ENCODE measurements at regions not wholly inside any gene's neighbourhood (a gene's known extent, or its start where the extent isn't known, plus 50 kb on each side); places are given as distances from the start of the nearest gene placed in this dataset.

GRCh38 chr13:86188170-86188569 lies 389.0 kb upstream of the SLITRK6 start:
- no peak overlapping the region for H3K9ac ChIP-seq (ENCODE audit: insufficient read depth, low read depth, low read length)
- H2AFZ ChIP-seq (ENCODE audit: low read length): no peak overlapping the region
- no peak overlapping the region for H3K4me3 ChIP-seq (replicated peaks in 1 of 3; ENCODE audit: insufficient read depth in 1 of 3, low read depth in 2 of 3, low read length in 3 of 3)
- FAIRE-seq (no peak), ATAC-seq (no peak), DNase-seq (ENCODE audit: low spot score) (no peak)
- no TSS peak for BruUV-seq (replicated peaks)
- H3K79me2 ChIP-seq (ENCODE audit: insufficient read depth, low read length): no peaks in the 10 kb centered on the region
- intact Hi-C loops (cut with micrococcal nuclease; ENCODE audit: unreplicated experiment) (no loop called here), in situ Hi-C loops (cut with HindIII; ENCODE audit: extremely low pct_ligation_motif_present, low pct_unique_long_range_greater_than_20kb) (no loop called here)
- H3K27me3 ChIP-seq (ENCODE audit: control insufficient read depth in 1 of 2, insufficient read depth in 2 of 2, low read length in 2 of 2): no peaks in the 10 kb centered on the region
- no peaks in the 10 kb centered on the region for H3K36me3 ChIP-seq (replicated peaks in 1 of 2; ENCODE audit: control insufficient read depth in 1 of 2, insufficient read depth in 2 of 2, low read length in 2 of 2)
- H3K9me3 ChIP-seq (ENCODE audit: low read length): peaks cover 8% of the 10 kb centered on the region
- H4K20me1 ChIP-seq (ENCODE audit: insufficient read depth, low read length): no peaks in the 10 kb centered on the region
- H3K4me1 ChIP-seq (ENCODE audit: insufficient read depth, low read length): no peaks in the 10 kb centered on the region
- CTCF ChIA-PET (ENCODE audit: low intra/inter-chr PET ratio, low total read pairs): no interaction called here
- 57% methylated on average over 3 of the region's 4 CpGs for WGBS (ENCODE audit: low lambda C conversion rate)
- POLR2A ChIA-PET: no interaction called here
- no peak overlapping the region for H3K4me2 ChIP-seq (ENCODE audit: low read depth, low read length)
- no peak overlapping the region for H3K27ac ChIP-seq (ENCODE audit: extremely low read length, insufficient read depth, low read length)
- TF ChIP-seq ZNF280D (CRISPR knock-in tag; IDR thresholded peaks at IDR 0.05) (no peak), RFXANK (CRISPR knock-in tag; IDR thresholded peaks at IDR 0.05) (no peak), ZFP36 (IDR thresholded peaks at IDR 0.05; ENCODE audit: borderline replicate concordance, low read depth, low read length, partially characterized antibody) (no peak), PAXIP1 (CRISPR knock-in tag; conservative IDR thresholded peaks at IDR 0.05) (no peak), SRF (IDR thresholded peaks at IDR 0.05; ENCODE audit: low read depth, low read length) (no peak), ZNF558 (CRISPR knock-in tag; IDR thresholded peaks at IDR 0.05; ENCODE audit: borderline replicate concordance) (no peak), ZNF251 (CRISPR knock-in tag; IDR thresholded peaks at IDR 0.05) (no peak), ZFP90 (CRISPR knock-in tag; IDR thresholded peaks at IDR 0.05; ENCODE audit: borderline replicate concordance) (no peak), ZNF382 (CRISPR knock-in tag; IDR thresholded peaks at IDR 0.05; ENCODE audit: borderline replicate concordance) (no peak), NFKBIZ (CRISPR knock-in tag; IDR thresholded peaks at IDR 0.05) (no peak)
- TF ChIP-seq, protein P1, sequence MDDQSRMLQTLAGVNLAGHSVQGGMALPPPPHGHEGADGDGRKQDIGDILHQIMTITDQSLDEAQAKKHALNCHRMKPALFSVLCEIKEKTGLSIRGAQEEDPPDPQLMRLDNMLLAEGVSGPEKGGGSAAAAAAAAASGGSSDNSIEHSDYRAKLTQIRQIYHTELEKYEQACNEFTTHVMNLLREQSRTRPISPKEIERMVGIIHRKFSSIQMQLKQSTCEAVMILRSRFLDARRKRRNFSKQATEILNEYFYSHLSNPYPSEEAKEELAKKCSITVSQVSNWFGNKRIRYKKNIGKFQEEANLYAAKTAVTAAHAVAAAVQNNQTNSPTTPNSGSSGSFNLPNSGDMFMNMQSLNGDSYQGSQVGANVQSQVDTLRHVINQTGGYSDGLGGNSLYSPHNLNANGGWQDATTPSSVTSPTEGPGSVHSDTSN (CRISPR knock-in tag; IDR thresholded peaks at IDR 0.05; ENCODE audit: borderline replicate concordance): no peak
- TF ChIP-seq, protein P2, sequence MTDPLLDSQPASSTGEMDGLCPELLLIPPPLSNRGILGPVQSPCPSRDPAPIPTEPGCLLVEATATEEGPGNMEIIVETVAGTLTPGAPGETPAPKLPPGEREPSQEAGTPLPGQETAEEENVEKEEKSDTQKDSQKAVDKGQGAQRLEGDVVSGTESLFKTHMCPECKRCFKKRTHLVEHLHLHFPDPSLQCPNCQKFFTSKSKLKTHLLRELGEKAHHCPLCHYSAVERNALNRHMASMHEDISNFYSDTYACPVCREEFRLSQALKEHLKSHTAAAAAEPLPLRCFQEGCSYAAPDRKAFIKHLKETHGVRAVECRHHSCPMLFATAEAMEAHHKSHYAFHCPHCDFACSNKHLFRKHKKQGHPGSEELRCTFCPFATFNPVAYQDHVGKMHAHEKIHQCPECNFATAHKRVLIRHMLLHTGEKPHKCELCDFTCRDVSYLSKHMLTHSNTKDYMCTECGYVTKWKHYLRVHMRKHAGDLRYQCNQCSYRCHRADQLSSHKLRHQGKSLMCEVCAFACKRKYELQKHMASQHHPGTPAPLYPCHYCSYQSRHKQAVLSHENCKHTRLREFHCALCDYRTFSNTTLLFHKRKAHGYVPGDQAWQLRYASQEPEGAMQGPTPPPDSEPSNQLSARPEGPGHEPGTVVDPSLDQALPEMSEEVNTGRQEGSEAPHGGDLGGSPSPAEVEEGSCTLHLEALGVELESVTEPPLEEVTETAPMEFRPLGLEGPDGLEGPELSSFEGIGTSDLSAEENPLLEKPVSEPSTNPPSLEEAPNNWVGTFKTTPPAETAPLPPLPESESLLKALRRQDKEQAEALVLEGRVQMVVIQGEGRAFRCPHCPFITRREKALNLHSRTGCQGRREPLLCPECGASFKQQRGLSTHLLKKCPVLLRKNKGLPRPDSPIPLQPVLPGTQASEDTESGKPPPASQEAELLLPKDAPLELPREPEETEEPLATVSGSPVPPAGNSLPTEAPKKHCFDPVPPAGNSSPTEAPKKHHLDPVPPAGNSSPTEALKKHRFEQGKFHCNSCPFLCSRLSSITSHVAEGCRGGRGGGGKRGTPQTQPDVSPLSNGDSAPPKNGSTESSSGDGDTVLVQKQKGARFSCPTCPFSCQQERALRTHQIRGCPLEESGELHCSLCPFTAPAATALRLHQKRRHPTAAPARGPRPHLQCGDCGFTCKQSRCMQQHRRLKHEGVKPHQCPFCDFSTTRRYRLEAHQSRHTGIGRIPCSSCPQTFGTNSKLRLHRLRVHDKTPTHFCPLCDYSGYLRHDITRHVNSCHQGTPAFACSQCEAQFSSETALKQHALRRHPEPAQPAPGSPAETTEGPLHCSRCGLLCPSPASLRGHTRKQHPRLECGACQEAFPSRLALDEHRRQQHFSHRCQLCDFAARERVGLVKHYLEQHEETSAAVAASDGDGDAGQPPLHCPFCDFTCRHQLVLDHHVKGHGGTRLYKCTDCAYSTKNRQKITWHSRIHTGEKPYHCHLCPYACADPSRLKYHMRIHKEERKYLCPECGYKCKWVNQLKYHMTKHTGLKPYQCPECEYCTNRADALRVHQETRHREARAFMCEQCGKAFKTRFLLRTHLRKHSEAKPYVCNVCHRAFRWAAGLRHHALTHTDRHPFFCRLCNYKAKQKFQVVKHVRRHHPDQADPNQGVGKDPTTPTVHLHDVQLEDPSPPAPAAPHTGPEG (CRISPR knock-in tag; IDR thresholded peaks at IDR 0.05): no peak

Data from HepG2 (cell line).